GM10266 (cell line): ENCODE measurements at regions not wholly inside any gene's neighbourhood (a gene's known extent, or its start where the extent isn't known, plus 50 kb on each side); places are given as distances from the start of the nearest gene placed in this dataset.
A peak's percentile ranks its signal among the peaks of the same experiment; 100 is the strongest.

Source experiments
- DNase-seq: peaks from one replicate; pipeline ENCODE4 v3.0.0; 2012; ENCODE audit errors: extremely low spot score
- CTCF ChIP-seq: IDR thresholded peaks from 2 replicates; pipeline ENCODE4 v1.5.1; 2012; ENCODE audit warnings: mild to moderate bottlenecking, low read depth; ENCODE audit not compliant: control insufficient read depth, insufficient read depth; ENCODE audit errors: missing control alignments

- DNase-seq, result no peak
- no peak for TF ChIP-seq CTCF
These were observed 421.0 kb downstream of the DYNC2H1 start for GRCh38 chr11:103530257-103530656.

GRCh38 chr11:103532133-103532788 lies 423.0 kb downstream of the DYNC2H1 start:
- no peak for TF ChIP-seq CTCF
- DNase-seq, result no peak

GRCh38 chr11:103534191-103534590 lies 425.0 kb downstream of the DYNC2H1 start:
- no peak for DNase-seq
- no peak for TF ChIP-seq CTCF

- TF ChIP-seq CTCF, result no peak
These were observed 425.7 kb downstream of the DYNC2H1 start for GRCh38 chr11:103534959-103535358.

GRCh38 chr11:103536335-103536722 lies 427.1 kb downstream of the DYNC2H1 start:
- TF ChIP-seq CTCF, result no peak
- DNase-seq, result no peak

More at GRCh38 chr11:103534959-103535358, 425.7 kb downstream of the DYNC2H1 start:
- DNase-seq, result no peak

GRCh38 chr11:103537904-103538502 lies 428.8 kb downstream of the DYNC2H1 start:
- DNase-seq, result no peak
- peak; percentile 26 for TF ChIP-seq CTCF

GRCh38 chr11:103539166-103539565 lies 429.9 kb downstream of the DYNC2H1 start:
- no peak for TF ChIP-seq CTCF
- no peak for DNase-seq
